Activated CD8-positive, alpha-beta T cell treated with anti-CD3 and anti-CD28 coated beads, Interleukin-2, amount 10 ng/mL, durations not matched to agents 7 days and 5 days (primary cell): ENCODE measurements at regions not wholly inside any gene's neighbourhood (a gene's known extent, or its start where the extent isn't known, plus 50 kb on each side); places are given as distances from the start of the nearest gene placed in this dataset.

ENCODE experiments used
- ATAC-seq: fragments of 150-1000 bp; cut with Tn5 transposase; one replicate; pipeline ENCODE4 v1.10.0; 2021; ENCODE audit warnings: moderate library complexity
- CTCF ChIA-PET: fragments of 350-600 bp; sonication (Branson Sonifier 250); formaldehyde crosslinking; loops from one replicate; lab custom pipeline; 2021; ENCODE audit warnings: antibody characterized with exemption; lab: Charles Lee
- POLR2A ChIA-PET: fragments of 350-600 bp; sonication (Branson Sonifier 250); formaldehyde crosslinking; loops from one replicate; lab custom pipeline; 2021; ENCODE audit warnings: antibody characterized with exemption; lab: Charles Lee
- DNase-seq: peaks from one replicate; pipeline ENCODE4 v3.0.0-alpha.2; 2020
- H3K27ac Mint-ChIP-seq: one replicate; pipeline ENCODE4 v1.8.0; 2021; ENCODE audit warnings: mild to moderate bottlenecking, mixed read lengths
- H3K27me3 Mint-ChIP-seq: one replicate; pipeline ENCODE4 v1.8.0; 2021; ENCODE audit warnings: low read depth, mixed read lengths
- H3K36me3 Mint-ChIP-seq: one replicate; pipeline ENCODE4 v1.8.0; 2021; ENCODE audit warnings: low read depth, mixed read lengths
- H3K4me1 Mint-ChIP-seq: one replicate; pipeline ENCODE4 v1.8.0; 2021; ENCODE audit warnings: low read depth, mixed read lengths
- H3K4me3 Mint-ChIP-seq: one replicate; pipeline ENCODE4 v1.8.0; 2021; ENCODE audit warnings: mild to moderate bottlenecking, mixed read lengths
- H3K9me3 Mint-ChIP-seq: one replicate; pipeline ENCODE4 v1.8.0; 2022; ENCODE audit warnings: mixed read lengths; ENCODE audit not compliant: insufficient read depth

GRCh38 chr5:6269925-6270324, 108.4 kb downstream of the MED10 start:
- ATAC-seq (no peak), DNase-seq (no peak)
- no peak overlapping the region for H3K4me3 Mint-ChIP-seq
- CTCF ChIA-PET = no interaction called here
- POLR2A ChIA-PET = no interaction called here
- H3K36me3 Mint-ChIP-seq = no peaks in the 10 kb centered on the region
- no peaks in the 10 kb centered on the region for H3K4me1 Mint-ChIP-seq
- no peaks in the 10 kb centered on the region for H3K9me3 Mint-ChIP-seq
- no peak overlapping the region for H3K27ac Mint-ChIP-seq
- no peaks in the 10 kb centered on the region for H3K27me3 Mint-ChIP-seq

GRCh38 chr5:6266671-6267197, 111.6 kb downstream of the MED10 start:
- no peaks in the 10 kb centered on the region for H3K36me3 Mint-ChIP-seq
- no peak for ATAC-seq
- H3K4me3 Mint-ChIP-seq = no peak overlapping the region
- ChIA-PET POLR2A (no interaction called here), CTCF (no interaction called here)
- H3K9me3 Mint-ChIP-seq = no peaks in the 10 kb centered on the region
- no peaks in the 10 kb centered on the region for H3K27me3 Mint-ChIP-seq
- no peaks in the 10 kb centered on the region for H3K4me1 Mint-ChIP-seq
- DNase-seq = no peak
- no peak overlapping the region for H3K27ac Mint-ChIP-seq

GRCh38 chr5:6264394-6264793, 114.0 kb downstream of the MED10 start:
- DNase-seq (no peak), ATAC-seq (no peak)
- Mint-ChIP-seq H3K9me3 (no peaks in the 10 kb centered on the region), H3K4me1 (no peaks in the 10 kb centered on the region), H3K36me3 (no peaks in the 10 kb centered on the region), H3K4me3 (no peak overlapping the region), H3K27me3 (no peaks in the 10 kb centered on the region), H3K27ac (no peak overlapping the region)
- ChIA-PET CTCF (no interaction called here), POLR2A (no interaction called here)

GRCh38 chr5:6262651-6263363, 115.5 kb downstream of the MED10 start:
- H3K9me3 Mint-ChIP-seq = no peaks in the 10 kb centered on the region
- H3K4me3 Mint-ChIP-seq = no peak overlapping the region
- no peaks in the 10 kb centered on the region for H3K27me3 Mint-ChIP-seq
- no peaks in the 10 kb centered on the region for H3K36me3 Mint-ChIP-seq
- DNase-seq (no peak), ATAC-seq (no peak)
- H3K27ac Mint-ChIP-seq = no peak overlapping the region
- POLR2A ChIA-PET = interaction anchor here (0.6 kb wide), 1 partner anchor 41 kb away, joined by 3 read pairs; no protein-coding TSS in a partner anchor
- no peaks in the 10 kb centered on the region for H3K4me1 Mint-ChIP-seq
- CTCF ChIA-PET = no interaction called here

GRCh38 chr5:6261668-6262067, 116.7 kb downstream of the MED10 start:
- no peaks in the 10 kb centered on the region for H3K4me1 Mint-ChIP-seq
- H3K36me3 Mint-ChIP-seq = no peaks in the 10 kb centered on the region
- POLR2A ChIA-PET = no interaction called here
- CTCF ChIA-PET = no interaction called here
- DNase-seq (no peak), ATAC-seq (no peak)
- no peak overlapping the region for H3K27ac Mint-ChIP-seq
- no peaks in the 10 kb centered on the region for H3K27me3 Mint-ChIP-seq
- no peak overlapping the region for H3K4me3 Mint-ChIP-seq
- H3K9me3 Mint-ChIP-seq = no peaks in the 10 kb centered on the region

GRCh38 chr5:6261256-6261655, 117.1 kb downstream of the MED10 start:
- no peak for ATAC-seq

GRCh38 chr5:6260846-6261245, 117.5 kb downstream of the MED10 start:
- ATAC-seq = no peak
- POLR2A ChIA-PET = no interaction called here
- Mint-ChIP-seq H3K36me3 (no peaks in the 10 kb centered on the region), H3K4me3 (no peak overlapping the region), H3K27me3 (no peaks in the 10 kb centered on the region), H3K9me3 (no peaks in the 10 kb centered on the region), H3K4me1 (no peaks in the 10 kb centered on the region), H3K27ac (no peak overlapping the region)
- DNase-seq = no peak
- CTCF ChIA-PET = no interaction called here

More at GRCh38 chr5:6261256-6261655, 117.1 kb downstream of the MED10 start:
- no peak for DNase-seq
- H3K27me3 Mint-ChIP-seq = no peaks in the 10 kb centered on the region
- H3K4me1 Mint-ChIP-seq = no peaks in the 10 kb centered on the region
- H3K27ac Mint-ChIP-seq = no peak overlapping the region
- no peaks in the 10 kb centered on the region for H3K9me3 Mint-ChIP-seq
- ChIA-PET CTCF (no interaction called here), POLR2A (no interaction called here)
- no peaks in the 10 kb centered on the region for H3K36me3 Mint-ChIP-seq
- H3K4me3 Mint-ChIP-seq = no peak overlapping the region

- CTCF ChIA-PET = no interaction called here
- no peaks in the 10 kb centered on the region for H3K4me1 Mint-ChIP-seq
Measured at GRCh38 chr5:6256901-6257300, 121.4 kb downstream of the MED10 start.

GRCh38 chr5:6255956-6256355, 122.4 kb downstream of the MED10 start:
- Mint-ChIP-seq H3K27me3 (no peaks in the 10 kb centered on the region), H3K9me3 (no peaks in the 10 kb centered on the region), H3K36me3 (no peaks in the 10 kb centered on the region), H3K4me3 (no peak overlapping the region), H3K4me1 (no peaks in the 10 kb centered on the region), H3K27ac (no peak overlapping the region)
- DNase-seq (no peak), ATAC-seq (no peak)
- CTCF ChIA-PET = no interaction called here
- POLR2A ChIA-PET = no interaction called here

More at GRCh38 chr5:6256901-6257300, 121.4 kb downstream of the MED10 start:
- DNase-seq (no peak), ATAC-seq (no peak)
- H3K27ac Mint-ChIP-seq = no peak overlapping the region
- no peaks in the 10 kb centered on the region for H3K9me3 Mint-ChIP-seq
- H3K4me3 Mint-ChIP-seq = no peak overlapping the region
- no peaks in the 10 kb centered on the region for H3K27me3 Mint-ChIP-seq
- POLR2A ChIA-PET = no interaction called here
- H3K36me3 Mint-ChIP-seq = no peaks in the 10 kb centered on the region

GRCh38 chr5:6253846-6254245, 124.5 kb downstream of the MED10 start:
- no peak overlapping the region for H3K27ac Mint-ChIP-seq
- no peak for ATAC-seq
- POLR2A ChIA-PET = no interaction called here
- no peak for DNase-seq
- no peaks in the 10 kb centered on the region for H3K4me1 Mint-ChIP-seq
- H3K36me3 Mint-ChIP-seq = no peaks in the 10 kb centered on the region
- no peaks in the 10 kb centered on the region for H3K27me3 Mint-ChIP-seq
- CTCF ChIA-PET = no interaction called here
- H3K4me3 Mint-ChIP-seq = no peak overlapping the region
- H3K9me3 Mint-ChIP-seq = no peaks in the 10 kb centered on the region

- H3K9me3 Mint-ChIP-seq = no peaks in the 10 kb centered on the region
- no peaks in the 10 kb centered on the region for H3K27me3 Mint-ChIP-seq
- DNase-seq = no peak
- no peak for ATAC-seq
- no peaks in the 10 kb centered on the region for H3K4me1 Mint-ChIP-seq
- CTCF ChIA-PET = no interaction called here
- no peak overlapping the region for H3K4me3 Mint-ChIP-seq
- POLR2A ChIA-PET = no interaction called here
- H3K27ac Mint-ChIP-seq = no peak overlapping the region
- H3K36me3 Mint-ChIP-seq = no peaks in the 10 kb centered on the region
Measured at GRCh38 chr5:6253281-6253680, 125.1 kb downstream of the MED10 start.

- Mint-ChIP-seq H3K27ac (no peak overlapping the region), H3K9me3 (no peaks in the 10 kb centered on the region), H3K36me3 (no peaks in the 10 kb centered on the region), H3K4me1 (no peaks in the 10 kb centered on the region), H3K27me3 (no peaks in the 10 kb centered on the region), H3K4me3 (no peak overlapping the region)
- POLR2A ChIA-PET = no interaction called here
- ATAC-seq = no peak
- CTCF ChIA-PET = no interaction called here
- no peak for DNase-seq
Measured at GRCh38 chr5:6252581-6252980, 125.8 kb downstream of the MED10 start.
